ENCODE measurements at regions not wholly inside any gene's neighbourhood (a gene's known extent, or its start where the extent isn't known, plus 50 kb on each side); places are given as distances from the start of the nearest gene placed in this dataset.

GRCh38 chr1:216960716-216961115 is 237.5 kb upstream of the ESRRG start:
- no peaks in the 10 kb centered on the region for H3K79me2 ChIP-seq (ENCODE audit: control insufficient read depth, insufficient read depth, low read length)
- DNase-seq (ENCODE audit: low read depth, low spot score): no peak
- no peak overlapping the region for H3K27ac ChIP-seq (ENCODE audit: control insufficient read depth, insufficient read depth)
- H3K4me3 ChIP-seq: no peak overlapping the region
- no TSS peak for BruUV-seq (replicated peaks)
- SMC1A ChIA-PET (ENCODE audit: uncharacterized antibody, unreplicated experiment): no interaction called here
- TF ChIP-seq HSF1 (IDR thresholded peaks at IDR 0.05; ENCODE audit: low read depth, low read length) (no peak), FOS (IDR thresholded peaks at IDR 0.05; ENCODE audit: borderline replicate concordance, extremely low read depth, insufficient read length) (no peak), SUZ12 (IDR thresholded peaks at IDR 0.05; ENCODE audit: unreplicated experiment) (no peak), MXI1 (IDR thresholded peaks at IDR 0.05; ENCODE audit: low read depth, low read length) (no peak), PAX5 (IDR thresholded peaks at IDR 0.05; ENCODE audit: borderline replicate concordance, low read depth, low read length) (no peak), CTCF (IDR thresholded peaks at IDR 0.05 in 2 of 3, conservative IDR thresholded peaks at IDR 0.05 in 1 of 3; ENCODE audit: control insufficient read depth in 2 of 3, extremely low read depth in 1 of 3, insufficient read depth in 1 of 3, low read depth in 3 of 3, low read length in 3 of 3) (no peak), SRF (IDR thresholded peaks at IDR 0.05; ENCODE audit: low read depth in 2 of 2, low read length in 2 of 2) (no peak), DPF2 (IDR thresholded peaks at IDR 0.05) (no peak), NR2C1 (IDR thresholded peaks at IDR 0.05) (no peak), SMC3 (IDR thresholded peaks at IDR 0.05; ENCODE audit: borderline replicate concordance, low read length) (no peak), MTA2 (IDR thresholded peaks at IDR 0.05; ENCODE audit: low read depth) (no peak), ZNF384 (IDR thresholded peaks at IDR 0.05; ENCODE audit: borderline replicate concordance, low read depth, low read length) (no peak), NFYB (IDR thresholded peaks at IDR 0.05; ENCODE audit: insufficient read depth, low read depth, low read length) (no peak), TAF1 (IDR thresholded peaks at IDR 0.05; ENCODE audit: borderline replicate concordance, low read depth, low read length) (no peak)
- TF ChIP-seq, protein P1, sequence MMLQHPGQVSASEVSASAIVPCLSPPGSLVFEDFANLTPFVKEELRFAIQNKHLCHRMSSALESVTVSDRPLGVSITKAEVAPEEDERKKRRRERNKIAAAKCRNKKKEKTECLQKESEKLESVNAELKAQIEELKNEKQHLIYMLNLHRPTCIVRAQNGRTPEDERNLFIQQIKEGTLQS (IDR thresholded peaks at IDR 0.05; ENCODE audit: borderline replicate concordance, extremely low read depth, low read depth, low read length): no peak
- TF ChIP-seq, protein P2, sequence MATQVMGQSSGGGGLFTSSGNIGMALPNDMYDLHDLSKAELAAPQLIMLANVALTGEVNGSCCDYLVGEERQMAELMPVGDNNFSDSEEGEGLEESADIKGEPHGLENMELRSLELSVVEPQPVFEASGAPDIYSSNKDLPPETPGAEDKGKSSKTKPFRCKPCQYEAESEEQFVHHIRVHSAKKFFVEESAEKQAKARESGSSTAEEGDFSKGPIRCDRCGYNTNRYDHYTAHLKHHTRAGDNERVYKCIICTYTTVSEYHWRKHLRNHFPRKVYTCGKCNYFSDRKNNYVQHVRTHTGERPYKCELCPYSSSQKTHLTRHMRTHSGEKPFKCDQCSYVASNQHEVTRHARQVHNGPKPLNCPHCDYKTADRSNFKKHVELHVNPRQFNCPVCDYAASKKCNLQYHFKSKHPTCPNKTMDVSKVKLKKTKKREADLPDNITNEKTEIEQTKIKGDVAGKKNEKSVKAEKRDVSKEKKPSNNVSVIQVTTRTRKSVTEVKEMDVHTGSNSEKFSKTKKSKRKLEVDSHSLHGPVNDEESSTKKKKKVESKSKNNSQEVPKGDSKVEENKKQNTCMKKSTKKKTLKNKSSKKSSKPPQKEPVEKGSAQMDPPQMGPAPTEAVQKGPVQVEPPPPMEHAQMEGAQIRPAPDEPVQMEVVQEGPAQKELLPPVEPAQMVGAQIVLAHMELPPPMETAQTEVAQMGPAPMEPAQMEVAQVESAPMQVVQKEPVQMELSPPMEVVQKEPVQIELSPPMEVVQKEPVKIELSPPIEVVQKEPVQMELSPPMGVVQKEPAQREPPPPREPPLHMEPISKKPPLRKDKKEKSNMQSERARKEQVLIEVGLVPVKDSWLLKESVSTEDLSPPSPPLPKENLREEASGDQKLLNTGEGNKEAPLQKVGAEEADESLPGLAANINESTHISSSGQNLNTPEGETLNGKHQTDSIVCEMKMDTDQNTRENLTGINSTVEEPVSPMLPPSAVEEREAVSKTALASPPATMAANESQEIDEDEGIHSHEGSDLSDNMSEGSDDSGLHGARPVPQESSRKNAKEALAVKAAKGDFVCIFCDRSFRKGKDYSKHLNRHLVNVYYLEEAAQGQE (IDR thresholded peaks at IDR 0.05; ENCODE audit: low read depth, low read length): no peak
- H3K4me2 ChIP-seq (ENCODE audit: control insufficient read depth, insufficient read depth): no peak overlapping the region
- H3K27me3 ChIP-seq (replicated peaks in 1 of 2; ENCODE audit: control insufficient read depth in 2 of 2, insufficient read depth in 2 of 2, low read length in 1 of 2): no peaks in the 10 kb centered on the region; a peak in 1 of 4 replicates
- H3K36me3 ChIP-seq (ENCODE audit: control insufficient read depth in 2 of 2, insufficient read depth in 2 of 2, low read length in 1 of 2): no peaks in the 10 kb centered on the region
- no peak overlapping the region for H2AFZ ChIP-seq (ENCODE audit: control insufficient read depth, low read depth, low read length)
- no peaks in the 10 kb centered on the region for H3K9me3 ChIP-seq (replicated peaks; ENCODE audit: control insufficient read depth, insufficient read depth, low read length)
- POLR2A ChIA-PET: no interaction called here
- CTCF ChIA-PET: interaction anchor here (1.0 kb wide), 1 partner anchor 16 kb away, joined by 6 read pairs; no protein-coding TSS in a partner anchor
- intact Hi-C loops (cut with micrococcal nuclease; ENCODE audit: unreplicated experiment) (loop anchor here (5.0 kb wide), 2 partner anchors 702 to 787 kb away; no protein-coding TSS in a partner anchor), in situ Hi-C loops (cut with MboI) (no loop called here)
- FAIRE-seq: no peak
- no peaks in the 10 kb centered on the region for H4K20me1 ChIP-seq (ENCODE audit: control insufficient read depth, insufficient read depth)
- no peak overlapping the region for H3K9ac ChIP-seq (ENCODE audit: control insufficient read depth, insufficient read depth, low read length)
- no peak for ATAC-seq
- RAD21 ChIA-PET (ENCODE audit: unreplicated experiment): no interaction called here
- no peaks in the 10 kb centered on the region for H3K4me1 ChIP-seq (ENCODE audit: control insufficient read depth, insufficient read depth, low read length)

Data from GM12878 (cell line).